H1 (cell line): ENCODE measurements at regions not wholly inside any gene's neighbourhood (a gene's known extent, or its start where the extent isn't known, plus 50 kb on each side); places are given as distances from the start of the nearest gene placed in this dataset.

Experiments
- CTCF ChIA-PET: fragments of 300-600 bp; sonication (Branson Sonifier 250); formaldehyde crosslinking; loops from one replicate; lab custom pipeline; 2021; ENCODE audit not compliant: partially characterized antibody; lab: Charles Lee
- POLR2A ChIA-PET: fragments of 300-600 bp; sonication (Branson Sonifier 250); formaldehyde crosslinking; loops from one replicate; lab custom pipeline; 2021; ENCODE audit warnings: inconsistent platforms; ENCODE audit not compliant: partially characterized antibody; lab: Charles Lee
- DNase-seq, 2 experiments: peaks; one replicate each; pipeline versions ENCODE4 v3.0.0 to v3.0.0-alpha.2; 2010 to 2022; ENCODE audit warnings: low spot score in 2 of 2, low read depth in 1 of 2, mixed read lengths in 1 of 2
- FAIRE-seq: peaks from 2 replicates; lab custom pipeline; 2011; peaks lifted over from hg19 to GRCh38; lab: Jason Lieb, UNC
- H2AFZ ChIP-seq: 2 replicates; pipeline ENCODE4 v1.8.1; 2012; ENCODE audit warnings: low read length, inconsistent platforms
- H2AK5ac ChIP-seq: 2 replicates; pipeline ENCODE4 v1.6.1; 2013; ENCODE audit warnings: low read depth, low read length
- H2BK120ac ChIP-seq: replicated peaks from 2 replicates; pipeline ENCODE3; 2013; ENCODE audit warnings: low read depth, low read length, inconsistent platforms
- H2BK12ac ChIP-seq: 2 replicates; pipeline ENCODE4 v1.6.1; 2013; ENCODE audit warnings: low read depth, low read length
- H2BK15ac ChIP-seq: 2 replicates; pipeline ENCODE4 v1.6.1; 2013; ENCODE audit warnings: low read length
- H2BK20ac ChIP-seq: 2 replicates; pipeline ENCODE4 v1.6.1; 2013; ENCODE audit warnings: low read length
- H2BK5ac ChIP-seq: 2 replicates; pipeline ENCODE4 v1.6.1; 2013; ENCODE audit warnings: low read depth, low read length
- H3K14ac ChIP-seq: 2 replicates; pipeline ENCODE4 v1.6.1; 2013; ENCODE audit warnings: inconsistent platforms; ENCODE audit not compliant: insufficient read length
- H3K18ac ChIP-seq: 2 replicates; pipeline ENCODE4 v1.6.1; 2013; ENCODE audit warnings: low read length; ENCODE audit errors: extremely low read depth
- H3K23ac ChIP-seq: 2 replicates; pipeline ENCODE4 v1.6.1; 2013; ENCODE audit warnings: inconsistent platforms; ENCODE audit not compliant: insufficient read length
- H3K23me2 ChIP-seq: 2 replicates; pipeline ENCODE4 v1.6.1; 2013; ENCODE audit warnings: low read depth, low read length
- H3K27ac ChIP-seq: 2 replicates; pipeline ENCODE4 v1.6.1; 2011; ENCODE audit warnings: low read depth, low read length, inconsistent platforms
- H3K27me3 ChIP-seq, 4 experiments: replicated peaks in 1 of 4; 1 replicate in 1 of 4; 2 replicates in 3 of 4; pipeline versions ENCODE4 v1.6.1 to v1.8.1; 2011 to 2013; ENCODE audit warnings: low read length in 3 of 4, mild to moderate bottlenecking in 3 of 4, inconsistent platforms in 2 of 4, mixed read lengths in 2 of 4, moderate library complexity in 1 of 4; ENCODE audit not compliant: control insufficient read depth in 3 of 4, insufficient read depth in 3 of 4; ENCODE audit errors: extremely low read depth in 1 of 4
- H3K36me3 ChIP-seq, 4 experiments: 2 replicates each; pipeline versions ENCODE4 v1.6.1 to v1.8.1; 2011 to 2013; ENCODE audit warnings: mild to moderate bottlenecking in 4 of 4, low read length in 3 of 4, moderate library complexity in 2 of 4, control low read depth in 1 of 4, inconsistent platforms in 1 of 4; ENCODE audit not compliant: insufficient read depth in 4 of 4, control insufficient read depth in 2 of 4
- H3K4ac ChIP-seq: replicated peaks from 2 replicates; pipeline ENCODE3; 2013; ENCODE audit warnings: low read length, low read depth, mixed read lengths, inconsistent platforms; ENCODE audit not compliant: insufficient read length
- H3K4me1 ChIP-seq, 4 experiments: replicated peaks in 1 of 4; 1 replicate in 1 of 4; 2 replicates in 3 of 4; pipeline versions ENCODE4 v1.6.1 to v1.8.1; 2011 to 2013; ENCODE audit warnings: low read length in 3 of 4, inconsistent platforms in 2 of 4, mixed read lengths in 1 of 4; ENCODE audit not compliant: insufficient read depth in 4 of 4, control insufficient read depth in 3 of 4
- H3K4me2 ChIP-seq, 2 experiments: 2 replicates each; pipeline versions ENCODE4 v1.6.1 to v1.8.1; 2011 to 2013; ENCODE audit warnings: low read depth in 2 of 2, low read length in 2 of 2, control low read depth in 1 of 2, inconsistent platforms in 1 of 2, mild to moderate bottlenecking in 1 of 2; ENCODE audit not compliant: insufficient read depth in 1 of 2
- H3K4me3 ChIP-seq, 4 experiments: fragments of 200-600, 300-600 bp in 1 of 4; sonication (generic), shearing (Covaris generic), sonication (Bioruptor Twin) in 1 of 4; 2 replicates each; pipeline versions ENCODE4 v1.5.1 to v1.8.1; 2011 to 2016; ENCODE audit warnings: low read length in 4 of 4, low read depth in 3 of 4, control low read depth in 2 of 4, inconsistent platforms in 2 of 4, mild to moderate bottlenecking in 2 of 4, mixed read lengths in 1 of 4, moderate library complexity in 1 of 4; ENCODE audit not compliant: insufficient read depth in 2 of 4; ENCODE audit errors: extremely low read depth in 1 of 4
- H3K56ac ChIP-seq: replicated peaks from 2 replicates; pipeline ENCODE3; 2013; ENCODE audit warnings: low read depth, mild to moderate bottlenecking, mixed read lengths, low read length, inconsistent platforms; ENCODE audit not compliant: insufficient read length
- H3K79me1 ChIP-seq: 2 replicates; pipeline ENCODE4 v1.6.1; 2013; ENCODE audit warnings: low read depth, low read length, control low read depth
- H3K79me2 ChIP-seq, 2 experiments: 2 replicates each; pipeline versions ENCODE4 v1.6.1 to v1.8.1; 2012 to 2013; ENCODE audit warnings: low read length in 2 of 2, mild to moderate bottlenecking in 2 of 2, inconsistent platforms in 1 of 2; ENCODE audit not compliant: insufficient read depth in 2 of 2, control insufficient read depth in 1 of 2
- H3K9ac ChIP-seq, 4 experiments: replicated peaks in 1 of 4; 1 replicate in 1 of 4; 2 replicates in 3 of 4; pipeline versions ENCODE4 v1.6.1 to v1.8.1; 2011 to 2013; ENCODE audit warnings: low read depth in 3 of 4, low read length in 3 of 4, control low read depth in 2 of 4, mild to moderate bottlenecking in 2 of 4, moderate library complexity in 2 of 4, inconsistent platforms in 1 of 4; ENCODE audit errors: extremely low read depth in 1 of 4
- H3K9me3 ChIP-seq, 2 experiments: 2 replicates each; pipeline versions ENCODE4 v1.6.1 to v1.8.1; 2012 to 2013; ENCODE audit warnings: mild to moderate bottlenecking in 2 of 2, moderate library complexity in 2 of 2, control low read depth in 1 of 2, inconsistent platforms in 1 of 2, low read depth in 1 of 2, low read length in 1 of 2, mixed read lengths in 1 of 2; ENCODE audit not compliant: insufficient read depth in 2 of 2
- H4K20me1 ChIP-seq, 2 experiments: replicated peaks in 1 of 2; 2 replicates each; pipeline versions ENCODE3 to v1.8.1; 2011 to 2013; ENCODE audit warnings: inconsistent platforms in 2 of 2, low read length in 2 of 2, mild to moderate bottlenecking in 1 of 2; ENCODE audit not compliant: insufficient read depth in 2 of 2, control insufficient read depth in 1 of 2
- H4K5ac ChIP-seq: 2 replicates; pipeline ENCODE4 v1.6.1; 2013; ENCODE audit warnings: low read length, low read depth, mixed read lengths, inconsistent platforms; ENCODE audit not compliant: insufficient read length
- H4K8ac ChIP-seq: 2 replicates; pipeline ENCODE4 v1.8.0; 2013; ENCODE audit warnings: mild to moderate bottlenecking, moderate library complexity, low read length, inconsistent platforms; ENCODE audit not compliant: insufficient read depth; ENCODE audit errors: extremely low read depth
- H4K91ac ChIP-seq: replicated peaks from 2 replicates; pipeline ENCODE3; 2013; ENCODE audit warnings: low read length, mixed read lengths, inconsistent platforms; ENCODE audit not compliant: insufficient read length
- BRCA1 ChIP-seq: IDR thresholded peaks from 2 replicates; pipeline ENCODE4 v1.6.1; 2012; ENCODE audit warnings: low read depth, low read length, improper control_type of control experiment
- CEBPB ChIP-seq: IDR thresholded peaks from 2 replicates; pipeline ENCODE4 v1.6.1; 2012; ENCODE audit warnings: low read depth, low read length
- CHD1 ChIP-seq: IDR thresholded peaks from 2 replicates; pipeline ENCODE4 v1.6.1; 2012; ENCODE audit warnings: low read depth, low read length, improper control_type of control experiment
- EP300 ChIP-seq, 2 experiments: IDR thresholded peaks; 1 replicate in 1 of 2; 2 replicates in 1 of 2; pipeline ENCODE4 v1.6.1; 2011 to 2012; ENCODE audit warnings: low read depth in 2 of 2, low read length in 2 of 2, mild to moderate bottlenecking in 2 of 2, borderline replicate concordance in 1 of 2, inconsistent platforms in 1 of 2, moderate library complexity in 1 of 2
- GABPA ChIP-seq: IDR thresholded peaks from 2 replicates; pipeline ENCODE4 v1.6.1; 2011; ENCODE audit warnings: mild to moderate bottlenecking, low read length, moderate library complexity, borderline replicate concordance; ENCODE audit not compliant: insufficient read depth
- HDAC2 ChIP-seq, 2 experiments: fragments of 300-600 bp in 1 of 2; sonication (generic) in 1 of 2; IDR thresholded peaks; 2 replicates each; pipeline ENCODE4 v1.6.1; 2011 to 2012; ENCODE audit warnings: low read depth in 2 of 2, low read length in 2 of 2, mild to moderate bottlenecking in 2 of 2, moderate library complexity in 2 of 2, borderline replicate concordance in 1 of 2, inconsistent platforms in 1 of 2
- JUN ChIP-seq: IDR thresholded peaks from 2 replicates; pipeline ENCODE4 v1.6.1; 2011; ENCODE audit warnings: low read depth, mild to moderate bottlenecking, improper control_type of control experiment, low read length
- POLR2A ChIP-seq, 2 experiments: IDR thresholded peaks; 1 replicate in 1 of 2; 2 replicates in 1 of 2; pipeline ENCODE4 v1.6.1; 2011; ENCODE audit warnings: low read depth in 2 of 2, low read length in 2 of 2, mild to moderate bottlenecking in 2 of 2; ENCODE audit errors: control extremely low read depth in 1 of 2
- RFX5 ChIP-seq: IDR thresholded peaks from 2 replicates; pipeline ENCODE4 v1.6.1; 2011; ENCODE audit warnings: low read depth, low read length, improper control_type of control experiment, borderline replicate concordance
- SP4 ChIP-seq: IDR thresholded peaks from 2 replicates; pipeline ENCODE4 v1.6.1; 2012; ENCODE audit warnings: low read length, inconsistent platforms
- SUZ12 ChIP-seq: fragments of 200-600 bp; sonication (generic); IDR thresholded peaks from 2 replicates; pipeline ENCODE4 v1.6.1; 2012; ENCODE audit warnings: mild to moderate bottlenecking, inconsistent platforms, low read length, moderate library complexity, mixed read lengths
- TAF1 ChIP-seq: IDR thresholded peaks from 2 replicates; pipeline ENCODE4 v1.6.1; 2011; ENCODE audit warnings: mild to moderate bottlenecking, low read depth, low read length
- YY1 ChIP-seq: IDR thresholded peaks from 2 replicates; pipeline ENCODE4 v1.6.1; 2011; ENCODE audit warnings: low read depth, mild to moderate bottlenecking, low read length
- ZNF274 ChIP-seq: IDR thresholded peaks from 2 replicates; pipeline ENCODE4 v1.7.0; 2012; ENCODE audit warnings: low read length, borderline replicate concordance; ENCODE audit errors: extremely low read depth
- WGBS, 2 experiments: shearing (Covaris generic) in 1 of 2; methylation state at CpG; one replicate each; pipeline versions ENCODE4 v1.1.6 to v1.1.7; 2013 to 2015; ENCODE audit warnings: low lambda C conversion rate in 2 of 2, mixed read lengths in 2 of 2, inconsistent platforms in 1 of 2, low coverage in 1 of 2, missing lambda C conversion rate in 1 of 2; ENCODE audit not compliant: insufficient replicate concordance in 2 of 2, insufficient coverage in 1 of 2, insufficient read length in 1 of 2; ENCODE audit errors: extremely low coverage in 1 of 2, missing lambda C conversion rate in 1 of 2; 5-methylcytosine and 5-hydroxymethylcytosine counted together
- TF ChIP-seq, protein P1 (sequence below): IDR thresholded peaks from 2 replicates; pipeline ENCODE4 v1.6.1; 2012; ENCODE audit warnings: inconsistent platforms

DNA sequence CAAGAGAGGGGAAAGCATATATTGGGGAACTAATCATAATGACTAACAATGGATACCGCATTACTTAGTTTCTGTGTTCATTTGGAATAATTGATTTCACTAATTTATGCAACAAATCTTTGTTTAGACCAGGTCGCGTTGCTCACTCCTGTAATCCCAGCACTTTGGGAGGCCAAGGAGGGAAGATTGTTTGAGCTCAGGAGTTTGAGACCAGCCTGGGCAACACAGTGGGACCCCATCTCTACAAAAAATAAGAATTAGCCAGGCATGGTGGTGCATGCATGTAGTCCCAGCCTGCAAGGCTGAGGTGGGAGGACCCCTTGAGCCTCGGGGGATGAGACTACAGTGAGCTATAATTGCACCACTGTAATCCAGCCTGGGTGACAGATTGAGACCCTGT is 585.7 kb upstream of the CBLB start:
- no peak overlapping the region for H2BK120ac ChIP-seq
- no peaks in the 10 kb centered on the region for H3K36me3 ChIP-seq
- peaks cover 0 to 1% (median 0%) of the 10 kb centered on the region in 4 experiments; a peak in 1 of 7 replicates for H3K27me3 ChIP-seq
- no peak overlapping the region for H4K91ac ChIP-seq
- H3K23me2 ChIP-seq, result no peaks in the 10 kb centered on the region
- no peak overlapping the region for H3K9ac ChIP-seq
- H2AFZ ChIP-seq, result no peak overlapping the region
- H2BK5ac ChIP-seq, result no peak overlapping the region
- H3K9me3 ChIP-seq, result no peaks in the 10 kb centered on the region
- H3K18ac ChIP-seq, result no peak overlapping the region
- no peak overlapping the region for H3K23ac ChIP-seq
- H2BK15ac ChIP-seq, result no peak overlapping the region
- FAIRE-seq (no peak), DNase-seq (no peak)
- H3K4ac ChIP-seq, result no peak overlapping the region
- H2BK12ac ChIP-seq, result no peak overlapping the region
- peaks cover 0 to 2% (median 0%) of the 10 kb centered on the region in 4 experiments; a peak in 1 of 7 replicates for H3K4me1 ChIP-seq
- H4K20me1 ChIP-seq, result no peaks in the 10 kb centered on the region
- H3K27ac ChIP-seq, result no peak overlapping the region
- H3K4me2 ChIP-seq, result no peak overlapping the region
- H3K79me2 ChIP-seq, result no peaks in the 10 kb centered on the region
- ChIA-PET POLR2A (no interaction called here), CTCF (no interaction called here)
- H4K8ac ChIP-seq, result no peak overlapping the region
- H4K5ac ChIP-seq, result no peak overlapping the region
- H3K56ac ChIP-seq, result no peak overlapping the region
- no peak overlapping the region for H3K14ac ChIP-seq
- WGBS, 2 experiments, result 90% methylated on average over 4 of the region's 4 CpGs; no CpG with 5 or more reads in 1 of the 2 experiments
- no peak overlapping the region for H3K4me3 ChIP-seq
- no peak overlapping the region for H2AK5ac ChIP-seq
- no peak overlapping the region for H2BK20ac ChIP-seq
- no peaks in the 10 kb centered on the region for H3K79me1 ChIP-seq
- TF ChIP-seq BRCA1 (no peak), SP4 (no peak), CHD1 (no peak), HDAC2 (IDR thresholded peaks at IDR 0.05; ENCODE audit: borderline replicate concordance in 1 of 2, low read depth in 2 of 2, low read length in 2 of 2) (no peak), POLR2A (IDR thresholded peaks at IDR 0.05; ENCODE audit: control extremely low read depth in 1 of 2, low read depth in 2 of 2, low read length in 2 of 2) (no peak), SUZ12 (no peak), CEBPB (no peak), EP300 (IDR thresholded peaks at IDR 0.05; ENCODE audit: borderline replicate concordance in 1 of 2, low read depth in 2 of 2, low read length in 2 of 2) (no peak), RFX5 (no peak), JUN (no peak), ZNF274 (no peak), GABPA (no peak), TAF1 (no peak), YY1 (no peak)
- TF ChIP-seq, protein P1, sequence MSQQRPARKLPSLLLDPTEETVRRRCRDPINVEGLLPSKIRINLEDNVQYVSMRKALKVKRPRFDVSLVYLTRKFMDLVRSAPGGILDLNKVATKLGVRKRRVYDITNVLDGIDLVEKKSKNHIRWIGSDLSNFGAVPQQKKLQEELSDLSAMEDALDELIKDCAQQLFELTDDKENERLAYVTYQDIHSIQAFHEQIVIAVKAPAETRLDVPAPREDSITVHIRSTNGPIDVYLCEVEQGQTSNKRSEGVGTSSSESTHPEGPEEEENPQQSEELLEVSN, result no peak
